SK-N-SH (cell line): ENCODE measurements at regions not wholly inside any gene's neighbourhood (a gene's known extent, or its start where the extent isn't known, plus 50 kb on each side); places are given as distances from the start of the nearest gene placed in this dataset.

Experiments
- EP300 ChIP-seq, 2 experiments: IDR thresholded peaks; 2 replicates each; pipeline versions ENCODE4 v1.4.0 to v1.6.1; 2012; ENCODE audit warnings: borderline replicate concordance in 1 of 2, low read depth in 1 of 2, low read length in 1 of 2
- POLR2AphosphoS5 ChIP-seq: IDR thresholded peaks from 2 replicates; pipeline ENCODE4 v1.6.1; 2012; ENCODE audit warnings: low read depth, low read length
- TF ChIP-seq, protein P1 (sequence below): IDR thresholded peaks from 2 replicates; pipeline ENCODE4 v1.6.1; 2012; ENCODE audit warnings: mild to moderate bottlenecking, low read depth, low read length, moderate library complexity

DNA sequence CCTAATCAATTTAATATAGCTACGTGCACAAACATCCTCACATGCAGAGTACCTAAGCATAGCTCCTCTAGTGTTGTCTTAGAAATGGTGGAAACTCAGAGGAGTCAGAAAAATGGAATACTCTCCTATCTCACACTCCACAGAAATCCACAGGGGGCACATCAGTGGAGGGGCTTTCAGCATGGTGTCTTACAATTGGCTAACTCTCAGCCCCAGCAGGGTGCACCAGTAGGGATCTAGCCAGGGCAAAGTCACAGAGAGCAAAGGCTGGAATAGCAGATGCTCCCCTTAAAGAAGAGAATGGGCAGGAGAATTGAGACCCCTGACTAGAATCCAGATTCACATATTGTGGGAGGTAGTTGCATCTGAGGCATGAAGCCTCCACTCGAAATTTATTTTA, 135.7 kb downstream of the MAIP1 start:
- TF ChIP-seq, protein P1, sequence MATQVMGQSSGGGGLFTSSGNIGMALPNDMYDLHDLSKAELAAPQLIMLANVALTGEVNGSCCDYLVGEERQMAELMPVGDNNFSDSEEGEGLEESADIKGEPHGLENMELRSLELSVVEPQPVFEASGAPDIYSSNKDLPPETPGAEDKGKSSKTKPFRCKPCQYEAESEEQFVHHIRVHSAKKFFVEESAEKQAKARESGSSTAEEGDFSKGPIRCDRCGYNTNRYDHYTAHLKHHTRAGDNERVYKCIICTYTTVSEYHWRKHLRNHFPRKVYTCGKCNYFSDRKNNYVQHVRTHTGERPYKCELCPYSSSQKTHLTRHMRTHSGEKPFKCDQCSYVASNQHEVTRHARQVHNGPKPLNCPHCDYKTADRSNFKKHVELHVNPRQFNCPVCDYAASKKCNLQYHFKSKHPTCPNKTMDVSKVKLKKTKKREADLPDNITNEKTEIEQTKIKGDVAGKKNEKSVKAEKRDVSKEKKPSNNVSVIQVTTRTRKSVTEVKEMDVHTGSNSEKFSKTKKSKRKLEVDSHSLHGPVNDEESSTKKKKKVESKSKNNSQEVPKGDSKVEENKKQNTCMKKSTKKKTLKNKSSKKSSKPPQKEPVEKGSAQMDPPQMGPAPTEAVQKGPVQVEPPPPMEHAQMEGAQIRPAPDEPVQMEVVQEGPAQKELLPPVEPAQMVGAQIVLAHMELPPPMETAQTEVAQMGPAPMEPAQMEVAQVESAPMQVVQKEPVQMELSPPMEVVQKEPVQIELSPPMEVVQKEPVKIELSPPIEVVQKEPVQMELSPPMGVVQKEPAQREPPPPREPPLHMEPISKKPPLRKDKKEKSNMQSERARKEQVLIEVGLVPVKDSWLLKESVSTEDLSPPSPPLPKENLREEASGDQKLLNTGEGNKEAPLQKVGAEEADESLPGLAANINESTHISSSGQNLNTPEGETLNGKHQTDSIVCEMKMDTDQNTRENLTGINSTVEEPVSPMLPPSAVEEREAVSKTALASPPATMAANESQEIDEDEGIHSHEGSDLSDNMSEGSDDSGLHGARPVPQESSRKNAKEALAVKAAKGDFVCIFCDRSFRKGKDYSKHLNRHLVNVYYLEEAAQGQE = no peak
- TF ChIP-seq EP300 (IDR thresholded peaks at IDR 0.05; ENCODE audit: borderline replicate concordance in 1 of 2, low read depth in 1 of 2, low read length in 1 of 2) (no peak), POLR2AphosphoS5 (no peak)
